Choroid plexus epithelial cell (primary cell): ENCODE measurements at regions not wholly inside any gene's neighbourhood (a gene's known extent, or its start where the extent isn't known, plus 50 kb on each side); places are given as distances from the start of the nearest gene placed in this dataset.

Experiments used
- DNase-seq: peaks from one replicate; pipeline ENCODE4 v3.0.0-alpha.2; 2010; ENCODE audit warnings: low read depth
- H3K4me3 ChIP-seq: 2 replicates; pipeline ENCODE4 v1.5.1; 2011; ENCODE audit warnings: low read depth, mild to moderate bottlenecking, control low read depth, low read length, moderate library complexity
- CTCF ChIP-seq: conservative IDR thresholded peaks from 2 replicates; pipeline ENCODE4 v1.5.1; 2011; ENCODE audit warnings: low read depth, mild to moderate bottlenecking, control low read depth, inconsistent platforms, low read length, moderate library complexity

DNA sequence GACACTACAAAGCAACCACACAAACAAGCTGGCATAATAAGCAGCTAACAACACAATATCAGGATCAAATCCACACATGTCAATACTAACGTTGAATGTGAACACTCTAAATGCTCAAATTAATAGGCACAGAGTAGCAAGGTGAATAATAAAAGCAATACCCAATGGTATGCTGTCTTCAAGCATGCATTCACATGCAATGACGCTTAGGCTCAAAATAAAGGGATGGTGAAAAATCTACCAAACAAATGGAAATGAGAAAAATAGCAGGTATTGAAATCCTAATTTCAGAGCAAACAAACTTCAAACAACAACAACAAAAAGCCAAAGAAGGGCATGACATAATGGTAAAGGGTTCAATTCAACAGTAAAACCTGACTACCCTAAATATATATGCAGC lies 74.0 kb upstream of the FAM47B start:
- no peak overlapping the region for H3K4me3 ChIP-seq
- no peak for TF ChIP-seq CTCF
- DNase-seq: no peak

GRCh38 chrX:34873500-34874225 lies 68.9 kb upstream of the FAM47B start:
- no peak overlapping the region for H3K4me3 ChIP-seq
- peak; percentile 81 for DNase-seq
- TF ChIP-seq CTCF: no peak

DNA sequence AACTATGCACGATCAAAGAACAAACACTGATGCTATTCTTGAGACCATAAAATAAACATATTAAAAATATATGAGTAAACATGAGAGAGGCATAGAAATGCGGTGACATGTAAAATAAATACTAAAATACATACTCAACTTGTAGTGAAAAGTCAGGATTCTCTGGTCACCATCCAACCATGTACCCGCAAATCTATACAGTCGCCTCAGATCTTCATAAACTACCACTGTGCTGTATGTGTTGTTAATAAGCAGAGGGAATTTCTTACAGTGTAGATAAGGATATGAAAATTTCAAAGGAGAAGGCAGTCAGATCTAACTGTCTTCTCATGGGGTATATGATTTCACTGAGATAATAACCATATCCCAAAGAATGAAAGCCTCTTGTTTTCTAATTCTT lies 67.8 kb upstream of the FAM47B start:
- DNase-seq: no peak
- no peak overlapping the region for H3K4me3 ChIP-seq
- TF ChIP-seq CTCF: no peak

DNA sequence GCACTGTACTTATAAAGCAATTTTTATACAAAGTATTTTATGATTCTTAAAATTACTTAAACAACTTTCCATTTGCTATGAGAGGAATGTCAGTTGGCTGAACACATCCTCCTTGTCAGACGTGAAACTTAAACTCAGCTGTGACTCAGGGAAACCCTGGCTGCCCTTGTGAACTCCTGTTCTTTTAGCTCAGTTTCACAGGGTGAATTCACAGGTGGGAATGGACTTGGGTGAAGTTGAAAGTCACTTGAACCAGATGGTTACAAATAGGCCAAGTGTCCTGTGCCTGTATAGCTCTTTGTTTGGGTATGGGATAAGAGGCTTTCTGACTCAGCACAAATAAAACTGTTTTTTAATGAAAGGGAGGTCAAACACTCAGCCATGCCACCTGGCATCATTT lies 67.4 kb upstream of the FAM47B start:
- H3K4me3 ChIP-seq: no peak overlapping the region
- peak; percentile 92 for DNase-seq
- TF ChIP-seq CTCF: no peak

GRCh38 chrX:34877436-34877835 lies 65.2 kb upstream of the FAM47B start:
- TF ChIP-seq CTCF: no peak
- peak; percentile 60 for DNase-seq

DNA sequence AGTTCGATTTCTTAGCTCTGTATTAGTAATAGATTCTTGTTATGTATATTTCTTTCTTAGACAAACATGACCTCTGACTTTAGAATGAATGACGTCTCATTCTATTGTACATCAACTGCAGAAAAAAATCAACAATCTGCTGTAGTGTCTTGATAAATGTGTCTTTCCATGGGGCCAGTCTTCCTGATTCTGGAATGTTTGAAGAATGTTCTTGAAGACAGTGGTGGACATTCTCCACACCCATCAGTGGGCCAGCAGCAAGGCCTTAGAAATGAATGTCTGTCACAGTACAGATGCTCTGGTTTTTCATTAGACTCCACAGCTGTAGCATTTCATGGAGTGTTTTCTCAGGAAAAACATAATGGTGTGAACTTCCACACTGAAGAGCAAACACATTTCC lies 63.2 kb upstream of the FAM47B start:
- peak; percentile 34 for DNase-seq
- TF ChIP-seq CTCF: no peak
- no peak overlapping the region for H3K4me3 ChIP-seq

More at GRCh38 chrX:34877436-34877835, 65.2 kb upstream of the FAM47B start:
- H3K4me3 ChIP-seq: no peak overlapping the region

DNA sequence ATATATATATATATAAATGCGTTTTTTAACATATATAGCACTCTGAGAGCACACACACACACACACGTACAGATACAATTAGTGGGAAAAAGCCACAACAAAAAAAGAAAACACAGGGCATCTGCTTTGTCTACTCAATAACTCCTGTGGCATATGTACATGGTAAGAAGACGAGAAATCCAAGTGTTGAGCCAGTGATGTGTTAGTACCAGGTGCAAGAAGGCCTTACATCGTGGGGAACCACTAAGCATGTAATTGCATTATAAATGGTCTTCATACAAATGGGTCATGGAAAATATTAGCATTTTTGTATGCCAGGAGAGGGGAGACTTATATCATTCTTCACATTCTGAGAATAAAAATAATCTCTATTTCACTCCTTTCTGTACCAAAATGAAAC lies 62.7 kb upstream of the FAM47B start:
- H3K4me3 ChIP-seq: no peak overlapping the region
- TF ChIP-seq CTCF: no peak
- DNase-seq: no peak
